22Rv1 (cell line): ENCODE measurements at regions not wholly inside any gene's neighbourhood (a gene's known extent, or its start where the extent isn't known, plus 50 kb on each side); places are given as distances from the start of the nearest gene placed in this dataset.

Source experiments
- H3K27ac ChIP-seq: fragments of 450-650 bp; 2 replicates; pipeline ENCODE4 v1.5.1; 2017
- ZFX ChIP-seq: fragments of 450-650 bp; IDR thresholded peaks from 2 replicates; pipeline ENCODE4 v1.6.1; 2017; ENCODE audit warnings: antibody characterized with exemption, borderline replicate concordance
- TF ChIP-seq, protein P1 (sequence below): fragments of 450-650 bp; IDR thresholded peaks from 2 replicates; pipeline ENCODE4 v1.5.1; 2017; ENCODE audit warnings: mild to moderate bottlenecking

DNA sequence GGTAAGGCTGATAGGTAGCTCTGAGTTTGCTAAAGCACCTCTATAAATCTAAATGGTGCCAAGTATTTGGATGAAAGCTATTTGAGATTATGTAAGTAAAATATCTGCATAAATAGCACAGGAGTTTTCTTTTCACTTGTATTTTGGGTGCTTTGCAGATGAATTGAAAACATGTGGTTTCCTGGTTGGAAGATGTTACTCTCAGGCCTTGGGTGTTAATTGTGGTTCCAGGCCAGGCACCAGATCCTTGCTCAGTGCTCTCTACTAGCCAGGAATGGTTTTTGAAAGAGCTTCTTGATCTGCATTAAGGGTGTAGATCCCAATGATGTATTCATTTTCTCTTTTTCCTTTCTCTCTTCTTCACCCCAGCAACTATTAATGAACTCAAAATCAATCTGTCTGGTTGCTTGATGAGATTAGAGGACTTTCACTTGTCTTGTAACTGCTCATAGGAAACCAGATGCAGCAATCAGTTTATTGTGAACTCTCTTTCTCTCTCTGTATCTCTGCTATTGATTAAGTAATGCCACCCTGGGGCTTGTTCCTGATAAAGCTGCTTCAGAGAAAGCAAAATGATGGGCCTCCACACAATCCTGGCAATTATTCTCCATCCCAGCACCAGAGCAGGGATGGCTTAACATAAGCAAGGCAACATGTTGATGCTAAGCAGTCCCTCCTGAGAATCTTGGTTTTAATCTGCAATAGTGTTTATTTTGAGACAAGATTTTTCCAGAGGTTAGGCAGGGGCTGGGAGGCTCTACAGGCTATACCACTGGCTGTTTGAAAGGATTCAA lies 147.0 kb upstream of the NTM start:
- H3K27ac ChIP-seq, result no peak overlapping the region

DNA sequence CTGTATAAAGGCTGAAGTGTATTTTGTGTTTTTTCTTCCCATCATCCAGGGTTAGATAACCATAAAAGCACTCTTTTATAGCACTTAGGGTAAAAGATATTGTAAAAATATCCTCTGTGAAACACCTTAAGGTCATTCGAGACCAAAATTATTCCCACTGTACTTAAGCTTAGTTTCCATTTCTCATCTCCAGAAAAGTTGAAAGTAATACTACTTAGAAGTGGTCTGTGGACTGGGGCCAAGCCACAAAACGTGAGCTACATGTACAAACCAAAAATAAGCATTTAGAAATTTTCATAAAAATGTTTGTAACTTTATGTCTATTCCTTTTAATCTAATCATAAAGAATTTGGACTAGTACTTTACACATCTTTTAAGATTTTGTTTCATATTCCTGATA lies 142.0 kb upstream of the NTM start:
- no peak overlapping the region for H3K27ac ChIP-seq
- TF ChIP-seq, protein P1, sequence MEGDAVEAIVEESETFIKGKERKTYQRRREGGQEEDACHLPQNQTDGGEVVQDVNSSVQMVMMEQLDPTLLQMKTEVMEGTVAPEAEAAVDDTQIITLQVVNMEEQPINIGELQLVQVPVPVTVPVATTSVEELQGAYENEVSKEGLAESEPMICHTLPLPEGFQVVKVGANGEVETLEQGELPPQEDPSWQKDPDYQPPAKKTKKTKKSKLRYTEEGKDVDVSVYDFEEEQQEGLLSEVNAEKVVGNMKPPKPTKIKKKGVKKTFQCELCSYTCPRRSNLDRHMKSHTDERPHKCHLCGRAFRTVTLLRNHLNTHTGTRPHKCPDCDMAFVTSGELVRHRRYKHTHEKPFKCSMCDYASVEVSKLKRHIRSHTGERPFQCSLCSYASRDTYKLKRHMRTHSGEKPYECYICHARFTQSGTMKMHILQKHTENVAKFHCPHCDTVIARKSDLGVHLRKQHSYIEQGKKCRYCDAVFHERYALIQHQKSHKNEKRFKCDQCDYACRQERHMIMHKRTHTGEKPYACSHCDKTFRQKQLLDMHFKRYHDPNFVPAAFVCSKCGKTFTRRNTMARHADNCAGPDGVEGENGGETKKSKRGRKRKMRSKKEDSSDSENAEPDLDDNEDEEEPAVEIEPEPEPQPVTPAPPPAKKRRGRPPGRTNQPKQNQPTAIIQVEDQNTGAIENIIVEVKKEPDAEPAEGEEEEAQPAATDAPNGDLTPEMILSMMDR, result no peak
- no peak for TF ChIP-seq ZFX

More for the DNA sequence above, 147.0 kb upstream of the NTM start:
- no peak for TF ChIP-seq ZFX
- TF ChIP-seq, protein P1, result no peak

DNA sequence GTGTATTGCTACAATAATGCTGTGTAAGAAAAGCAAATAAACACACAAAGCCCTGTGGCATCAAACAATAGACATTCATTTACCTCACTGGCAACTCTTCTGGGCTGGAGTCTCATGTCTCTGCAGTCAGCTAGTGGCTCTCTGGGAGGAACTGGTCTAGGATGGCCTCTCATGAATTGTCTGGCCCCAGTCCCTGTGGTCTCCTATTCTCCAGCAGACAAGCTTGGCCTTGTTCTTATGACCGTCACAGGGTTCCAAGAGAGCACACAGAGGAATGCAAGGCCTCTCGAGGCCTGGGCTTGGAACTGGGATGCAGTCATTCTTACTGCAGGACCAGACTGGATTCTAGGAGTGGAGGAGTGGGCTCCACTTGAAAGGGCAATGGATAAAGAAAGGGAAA lies 141.2 kb upstream of the NTM start:
- no peak overlapping the region for H3K27ac ChIP-seq
- no peak for TF ChIP-seq ZFX
- TF ChIP-seq, protein P1, result no peak

DNA sequence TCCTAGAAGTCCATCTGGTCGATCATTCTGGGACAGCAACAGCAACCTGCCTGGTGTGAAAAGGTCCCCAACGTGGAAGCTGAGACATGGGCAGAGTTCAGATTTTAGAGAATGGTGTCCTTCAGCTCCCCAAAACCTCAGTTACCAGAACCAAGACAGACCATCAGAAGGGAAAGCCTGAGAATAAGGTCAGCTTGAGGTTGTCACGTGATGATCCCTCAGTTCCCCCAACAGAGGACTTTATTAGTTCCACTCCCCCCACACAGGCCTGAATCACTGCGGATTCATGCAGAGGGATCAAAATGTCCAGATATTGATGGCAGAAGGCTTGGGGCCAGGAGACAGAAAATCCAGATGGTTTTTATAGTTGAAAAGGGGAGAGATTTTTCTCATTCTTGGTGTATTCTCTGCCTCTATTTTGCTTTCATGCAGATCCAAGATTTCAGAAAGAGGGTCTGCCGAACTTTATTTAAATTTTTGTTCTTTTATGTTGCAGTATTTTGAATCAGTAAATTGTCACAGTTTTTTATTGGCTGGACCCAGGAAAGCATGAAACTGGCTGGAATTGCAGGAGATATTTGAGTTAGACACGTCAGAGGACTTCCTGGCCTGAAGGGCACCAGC lies 139.0 kb upstream of the NTM start:
- no peak for TF ChIP-seq ZFX
- TF ChIP-seq, protein P1, result no peak
- no peak overlapping the region for H3K27ac ChIP-seq

DNA sequence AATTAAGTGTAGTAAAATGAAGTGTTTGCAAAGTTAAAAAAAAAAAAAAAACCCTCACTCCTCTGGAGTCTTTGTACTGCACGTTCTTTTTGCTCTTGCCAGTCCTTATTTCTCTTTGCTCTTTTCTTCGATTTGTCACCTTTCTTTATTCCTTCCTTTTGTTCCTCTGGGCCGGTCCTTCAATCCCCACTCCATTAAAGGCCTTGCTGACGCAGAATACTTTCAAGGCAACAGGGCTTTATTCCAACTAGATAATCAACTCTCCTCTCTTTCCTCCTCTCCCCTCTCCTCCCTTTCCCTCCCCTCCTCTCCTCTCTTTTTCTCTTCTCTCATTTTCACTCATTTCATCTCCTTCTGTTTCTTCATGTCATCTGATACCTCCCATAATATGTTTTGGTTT lies 138.2 kb upstream of the NTM start:
- H3K27ac ChIP-seq, result no peak overlapping the region
- TF ChIP-seq, protein P1, result no peak
- no peak for TF ChIP-seq ZFX

DNA sequence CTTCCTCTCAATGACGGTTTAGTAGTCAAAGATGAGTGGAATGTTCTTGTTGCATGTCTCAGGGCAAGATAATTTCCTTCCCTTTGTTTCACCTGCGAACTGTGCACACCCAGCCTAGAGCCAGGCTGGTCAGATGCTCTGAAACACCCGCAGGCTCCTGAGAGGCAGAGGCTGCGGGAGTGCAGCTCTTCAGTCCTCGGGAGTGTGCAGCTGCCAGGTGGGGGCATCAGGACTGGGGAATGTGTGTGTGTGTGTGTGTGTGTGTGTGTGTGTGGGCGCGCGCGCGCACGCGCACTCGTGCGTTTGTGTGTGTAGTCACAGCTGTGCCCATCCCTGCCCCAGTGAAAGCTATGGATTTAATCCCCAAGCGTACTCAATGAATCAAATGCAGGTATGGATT lies 136.2 kb upstream of the NTM start:
- TF ChIP-seq, protein P1, result no peak
- TF ChIP-seq ZFX, result no peak
- no peak overlapping the region for H3K27ac ChIP-seq
